ENCODE measurements at regions not wholly inside any gene's neighbourhood (a gene's known extent, or its start where the extent isn't known, plus 50 kb on each side); places are given as distances from the start of the nearest gene placed in this dataset.

DNA sequence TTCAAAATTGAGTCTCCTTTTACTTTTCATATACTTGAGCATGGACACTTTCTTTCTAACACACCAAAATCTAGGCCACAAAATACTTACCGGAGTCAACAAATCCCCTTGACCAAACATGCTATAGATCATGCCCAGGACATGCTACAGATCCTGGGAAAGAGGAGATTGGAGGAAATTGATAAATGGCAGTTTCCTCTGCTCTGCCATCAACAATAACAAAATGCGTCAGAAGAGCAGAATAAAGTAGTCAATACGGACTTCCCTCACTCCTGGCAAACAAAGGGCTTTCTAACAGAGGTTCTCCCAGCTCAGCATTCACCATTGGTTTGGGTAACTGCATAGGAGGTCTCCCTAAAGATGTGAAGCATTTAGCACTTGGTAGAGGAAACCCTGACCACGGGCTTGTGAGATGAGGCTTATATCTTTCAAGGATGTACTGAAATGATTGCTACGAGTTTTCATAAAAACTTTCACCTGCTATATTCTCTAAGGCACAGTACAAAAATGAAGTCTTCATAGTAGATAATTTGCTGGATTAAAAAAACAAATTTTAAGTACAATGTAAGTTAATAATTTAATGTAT, 283.8 kb upstream of the RUNX1 start:
- TF ChIP-seq EZH2phosphoT487 (IDR thresholded peaks at IDR 0.05; ENCODE audit: borderline replicate concordance, low read length): no peak
- TF ChIP-seq, protein P1, sequence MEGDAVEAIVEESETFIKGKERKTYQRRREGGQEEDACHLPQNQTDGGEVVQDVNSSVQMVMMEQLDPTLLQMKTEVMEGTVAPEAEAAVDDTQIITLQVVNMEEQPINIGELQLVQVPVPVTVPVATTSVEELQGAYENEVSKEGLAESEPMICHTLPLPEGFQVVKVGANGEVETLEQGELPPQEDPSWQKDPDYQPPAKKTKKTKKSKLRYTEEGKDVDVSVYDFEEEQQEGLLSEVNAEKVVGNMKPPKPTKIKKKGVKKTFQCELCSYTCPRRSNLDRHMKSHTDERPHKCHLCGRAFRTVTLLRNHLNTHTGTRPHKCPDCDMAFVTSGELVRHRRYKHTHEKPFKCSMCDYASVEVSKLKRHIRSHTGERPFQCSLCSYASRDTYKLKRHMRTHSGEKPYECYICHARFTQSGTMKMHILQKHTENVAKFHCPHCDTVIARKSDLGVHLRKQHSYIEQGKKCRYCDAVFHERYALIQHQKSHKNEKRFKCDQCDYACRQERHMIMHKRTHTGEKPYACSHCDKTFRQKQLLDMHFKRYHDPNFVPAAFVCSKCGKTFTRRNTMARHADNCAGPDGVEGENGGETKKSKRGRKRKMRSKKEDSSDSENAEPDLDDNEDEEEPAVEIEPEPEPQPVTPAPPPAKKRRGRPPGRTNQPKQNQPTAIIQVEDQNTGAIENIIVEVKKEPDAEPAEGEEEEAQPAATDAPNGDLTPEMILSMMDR (IDR thresholded peaks at IDR 0.05; ENCODE audit: low read depth, low read length, poor library complexity, severe bottlenecking): no peak
- Histone ChIP-seq H3F3A (ENCODE audit: control insufficient read depth, insufficient read depth) (no peaks in the 10 kb centered on the region), H3K4me1 (ENCODE audit: control insufficient read depth, low read length) (no peaks in the 10 kb centered on the region)

DNA sequence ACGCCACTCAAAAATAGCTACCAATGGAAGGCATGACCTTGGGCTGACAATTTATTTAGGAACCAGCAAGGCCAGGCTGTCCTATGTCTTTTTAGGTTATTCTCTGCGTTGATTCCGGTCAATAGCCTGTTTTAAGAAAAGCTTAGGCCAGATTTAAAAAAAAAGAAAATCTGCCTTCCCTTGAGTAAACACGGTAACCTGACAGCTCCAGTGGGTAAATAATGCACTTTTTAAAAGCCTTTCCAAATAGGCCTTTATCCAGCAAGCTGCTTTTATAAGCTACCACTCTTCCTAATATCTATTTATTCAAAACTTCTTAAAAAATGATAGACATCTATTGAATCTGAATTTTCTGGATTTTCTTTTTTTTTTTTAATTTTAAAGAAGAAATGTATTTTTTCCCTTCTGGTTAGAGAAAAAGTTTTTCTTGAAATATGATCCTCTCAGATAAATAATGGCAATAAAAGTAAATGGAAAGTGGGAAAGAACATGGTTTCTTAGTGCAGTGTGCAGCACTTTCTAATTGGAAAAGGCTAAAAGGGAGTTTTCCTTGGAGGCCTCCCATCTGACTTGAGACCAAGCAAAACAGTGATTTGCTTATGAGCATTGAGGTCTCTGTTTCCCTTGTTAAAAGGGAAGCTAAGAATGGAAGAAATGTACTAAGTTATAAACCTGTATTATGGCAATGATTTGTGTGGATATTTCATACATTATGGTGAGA, 281.0 kb upstream of the RUNX1 start:
- TF ChIP-seq, protein P1 (IDR thresholded peaks at IDR 0.05; ENCODE audit: low read depth, low read length, poor library complexity, severe bottlenecking): no peak
- TF ChIP-seq EZH2phosphoT487 (IDR thresholded peaks at IDR 0.05; ENCODE audit: borderline replicate concordance, low read length): no peak
- no peaks in the 10 kb centered on the region for H4K20me1 ChIP-seq (ENCODE audit: control insufficient read depth, insufficient read depth, low read depth, low read length)
- no peaks in the 10 kb centered on the region for H3K27me3 ChIP-seq (ENCODE audit: control insufficient read depth, low read length)
- no peaks in the 10 kb centered on the region for H3K36me3 ChIP-seq (ENCODE audit: control insufficient read depth, low read length)
- H3K4me3 ChIP-seq (ENCODE audit: low read length): no peak overlapping the region
- no peak overlapping the region for H3K27ac ChIP-seq (ENCODE audit: low read depth, low read length)
- no peaks in the 10 kb centered on the region for H3F3A ChIP-seq (ENCODE audit: control insufficient read depth, insufficient read depth)
- H3K4me1 ChIP-seq (ENCODE audit: control insufficient read depth, low read length): no peaks in the 10 kb centered on the region
- H3K79me2 ChIP-seq (ENCODE audit: control insufficient read depth, low read length): no peaks in the 10 kb centered on the region
- no peaks in the 10 kb centered on the region for H3K9me2 ChIP-seq (replicated peaks; ENCODE audit: control insufficient read depth, low read length)
- no peak overlapping the region for H3K4me2 ChIP-seq (ENCODE audit: low read length)
- H3K9me3 ChIP-seq (ENCODE audit: control insufficient read depth, insufficient read depth, low read length): no peaks in the 10 kb centered on the region

More for the DNA sequence above, 283.8 kb upstream of the RUNX1 start:
- no peak overlapping the region for H3K4me2 ChIP-seq (ENCODE audit: low read length)
- no peaks in the 10 kb centered on the region for H3K79me2 ChIP-seq (ENCODE audit: control insufficient read depth, low read length)
- no peaks in the 10 kb centered on the region for H3K9me3 ChIP-seq (ENCODE audit: control insufficient read depth, insufficient read depth, low read length)
- no peaks in the 10 kb centered on the region for H3K9me2 ChIP-seq (replicated peaks; ENCODE audit: control insufficient read depth, low read length)
- no peaks in the 10 kb centered on the region for H3K27me3 ChIP-seq (ENCODE audit: control insufficient read depth, low read length)
- no peak overlapping the region for H3K27ac ChIP-seq (ENCODE audit: low read depth, low read length)
- H3K4me3 ChIP-seq (ENCODE audit: low read length): no peak overlapping the region
- H3K36me3 ChIP-seq (ENCODE audit: control insufficient read depth, low read length): no peaks in the 10 kb centered on the region
- H4K20me1 ChIP-seq (ENCODE audit: control insufficient read depth, insufficient read depth, low read depth, low read length): no peaks in the 10 kb centered on the region

DNA sequence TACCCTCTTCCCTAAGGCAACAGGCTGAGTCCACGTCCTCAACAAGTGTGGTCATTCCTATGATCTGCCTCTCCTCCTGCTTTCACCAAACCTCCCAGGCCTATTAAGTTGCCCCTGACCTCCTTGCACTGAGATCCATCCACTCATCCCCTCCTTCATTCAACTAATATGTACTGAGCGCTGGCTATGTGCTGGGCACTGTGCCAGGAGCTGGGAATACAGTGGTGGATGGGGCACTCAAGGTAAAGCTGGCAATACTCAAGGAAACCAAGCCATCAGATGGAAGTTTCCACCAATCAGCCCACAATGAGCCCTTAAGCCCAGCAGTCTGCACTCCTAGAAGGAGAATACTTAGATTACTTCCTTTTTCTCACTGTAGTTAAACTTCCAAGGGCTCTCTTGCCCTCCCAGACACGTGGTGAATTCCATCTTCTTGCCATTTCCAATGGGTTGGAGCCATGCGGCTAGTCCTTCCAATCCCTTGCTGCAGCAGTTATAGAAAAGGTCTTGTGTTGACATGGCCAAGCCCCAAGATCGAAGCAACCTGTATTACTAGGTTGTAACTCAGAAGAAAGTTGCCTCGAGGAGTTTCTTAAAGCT, 279.9 kb upstream of the RUNX1 start:
- H3K36me3 ChIP-seq (ENCODE audit: control insufficient read depth, low read length): no peaks in the 10 kb centered on the region
- no peaks in the 10 kb centered on the region for H4K20me1 ChIP-seq (ENCODE audit: control insufficient read depth, insufficient read depth, low read depth, low read length)
- TF ChIP-seq, protein P1 (IDR thresholded peaks at IDR 0.05; ENCODE audit: low read depth, low read length, poor library complexity, severe bottlenecking): no peak
- TF ChIP-seq EZH2phosphoT487 (IDR thresholded peaks at IDR 0.05; ENCODE audit: borderline replicate concordance, low read length): no peak
- H3K4me2 ChIP-seq (ENCODE audit: low read length): no peak overlapping the region
- H3F3A ChIP-seq (ENCODE audit: control insufficient read depth, insufficient read depth): no peaks in the 10 kb centered on the region
- H3K27ac ChIP-seq (ENCODE audit: low read depth, low read length): no peak overlapping the region
- H3K9me3 ChIP-seq (ENCODE audit: control insufficient read depth, insufficient read depth, low read length): no peaks in the 10 kb centered on the region
- H3K4me3 ChIP-seq (ENCODE audit: low read length): no peak overlapping the region
- no peaks in the 10 kb centered on the region for H3K27me3 ChIP-seq (ENCODE audit: control insufficient read depth, low read length)
- H3K9me2 ChIP-seq (replicated peaks; ENCODE audit: control insufficient read depth, low read length): no peaks in the 10 kb centered on the region
- H3K79me2 ChIP-seq (ENCODE audit: control insufficient read depth, low read length): no peaks in the 10 kb centered on the region
- no peaks in the 10 kb centered on the region for H3K4me1 ChIP-seq (ENCODE audit: control insufficient read depth, low read length)

Data from DOHH2 (cell line).